ENCODE measurements at regions not wholly inside any gene's neighbourhood (a gene's known extent, or its start where the extent isn't known, plus 50 kb on each side); places are given as distances from the start of the nearest gene placed in this dataset.

GRCh38 chr12:91702843-91703425, 442.7 kb downstream of the BTG1 start:
- TF ChIP-seq, protein P1, sequence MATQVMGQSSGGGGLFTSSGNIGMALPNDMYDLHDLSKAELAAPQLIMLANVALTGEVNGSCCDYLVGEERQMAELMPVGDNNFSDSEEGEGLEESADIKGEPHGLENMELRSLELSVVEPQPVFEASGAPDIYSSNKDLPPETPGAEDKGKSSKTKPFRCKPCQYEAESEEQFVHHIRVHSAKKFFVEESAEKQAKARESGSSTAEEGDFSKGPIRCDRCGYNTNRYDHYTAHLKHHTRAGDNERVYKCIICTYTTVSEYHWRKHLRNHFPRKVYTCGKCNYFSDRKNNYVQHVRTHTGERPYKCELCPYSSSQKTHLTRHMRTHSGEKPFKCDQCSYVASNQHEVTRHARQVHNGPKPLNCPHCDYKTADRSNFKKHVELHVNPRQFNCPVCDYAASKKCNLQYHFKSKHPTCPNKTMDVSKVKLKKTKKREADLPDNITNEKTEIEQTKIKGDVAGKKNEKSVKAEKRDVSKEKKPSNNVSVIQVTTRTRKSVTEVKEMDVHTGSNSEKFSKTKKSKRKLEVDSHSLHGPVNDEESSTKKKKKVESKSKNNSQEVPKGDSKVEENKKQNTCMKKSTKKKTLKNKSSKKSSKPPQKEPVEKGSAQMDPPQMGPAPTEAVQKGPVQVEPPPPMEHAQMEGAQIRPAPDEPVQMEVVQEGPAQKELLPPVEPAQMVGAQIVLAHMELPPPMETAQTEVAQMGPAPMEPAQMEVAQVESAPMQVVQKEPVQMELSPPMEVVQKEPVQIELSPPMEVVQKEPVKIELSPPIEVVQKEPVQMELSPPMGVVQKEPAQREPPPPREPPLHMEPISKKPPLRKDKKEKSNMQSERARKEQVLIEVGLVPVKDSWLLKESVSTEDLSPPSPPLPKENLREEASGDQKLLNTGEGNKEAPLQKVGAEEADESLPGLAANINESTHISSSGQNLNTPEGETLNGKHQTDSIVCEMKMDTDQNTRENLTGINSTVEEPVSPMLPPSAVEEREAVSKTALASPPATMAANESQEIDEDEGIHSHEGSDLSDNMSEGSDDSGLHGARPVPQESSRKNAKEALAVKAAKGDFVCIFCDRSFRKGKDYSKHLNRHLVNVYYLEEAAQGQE (IDR thresholded peaks at IDR 0.05; ENCODE audit: insufficient replicate concordance, low read depth), result no peak
- TF ChIP-seq CTCF (IDR thresholded peaks at IDR 0.05; ENCODE audit: insufficient read depth, low read length), result no peak
